Stimulated activated CD8-positive, alpha-beta memory T cell treated with anti-CD3 and anti-CD28 coated beads, Interleukin-2, amount 100 ng/mL, for 48 hours (primary cell): ENCODE measurements at regions not wholly inside any gene's neighbourhood (a gene's known extent, or its start where the extent isn't known, plus 50 kb on each side); places are given as distances from the start of the nearest gene placed in this dataset.
"Not testable (repeated sequence)": the region's sequence is repeated elsewhere in the genome, so short reads cannot be mapped to it uniquely, and the experiment has no call there.

Experiments used
- DNase-seq, 2 donors: peaks; one replicate each; pipeline ENCODE4 v3.0.0-alpha.2; 2020; ENCODE audit warnings: low read depth in 2 of 2

GRCh38 chr10:117492504-117492903 lies 50.0 kb upstream of the EMX2 start:
- DNase-seq = no peak

GRCh38 chr10:117488004-117488403 lies 54.5 kb upstream of the EMX2 start:
- DNase-seq = no peak

GRCh38 chr10:117486606-117487005 lies 55.9 kb upstream of the EMX2 start:
- no peak for DNase-seq

GRCh38 chr10:117483056-117483590 lies 59.4 kb upstream of the EMX2 start:
- no peak for DNase-seq

GRCh38 chr10:117481011-117481410 lies 61.5 kb upstream of the EMX2 start:
- not testable (repeated sequence) for DNase-seq

GRCh38 chr10:117480097-117480496 lies 62.4 kb upstream of the EMX2 start:
- no peak for DNase-seq

GRCh38 chr10:117477961-117478670 lies 64.4 kb upstream of the EMX2 start:
- no peak for DNase-seq

- DNase-seq = no peak
These were observed 65.2 kb upstream of the EMX2 start for GRCh38 chr10:117477211-117477947.

- no peak for DNase-seq
These were observed 65.8 kb upstream of the EMX2 start for GRCh38 chr10:117476716-117477115.

- DNase-seq = no peak
These were observed 66.3 kb upstream of the EMX2 start for GRCh38 chr10:117476281-117476680.

- no peak for DNase-seq
These were observed 69.7 kb upstream of the EMX2 start for GRCh38 chr10:117472872-117473271.

GRCh38 chr10:117471344-117471874 lies 71.1 kb upstream of the EMX2 start:
- DNase-seq = no peak

GRCh38 chr10:117470733-117471132 lies 71.8 kb upstream of the EMX2 start:
- no peak for DNase-seq

- DNase-seq = no peak
These were observed 73.9 kb upstream of the EMX2 start for GRCh38 chr10:117468665-117469064.

- DNase-seq = no peak
These were observed 78.4 kb upstream of the EMX2 start for GRCh38 chr10:117464176-117464575.

GRCh38 chr10:117463545-117463920 lies 79.0 kb upstream of the EMX2 start:
- no peak for DNase-seq

GRCh38 chr10:117462816-117463544 lies 79.6 kb upstream of the EMX2 start:
- DNase-seq = no peak

GRCh38 chr10:117462424-117462792 lies 80.1 kb upstream of the EMX2 start:
- no peak for DNase-seq

- DNase-seq = no peak
These were observed 80.7 kb upstream of the EMX2 start for GRCh38 chr10:117461766-117462423.

GRCh38 chr10:117460846-117461765 lies 81.4 kb upstream of the EMX2 start:
- DNase-seq = no peak

- no peak for DNase-seq
These were observed 83.3 kb upstream of the PDZD8 start for GRCh38 chr10:117458571-117458970.
